H1 (cell line): ENCODE measurements at regions not wholly inside any gene's neighbourhood (a gene's known extent, or its start where the extent isn't known, plus 50 kb on each side); places are given as distances from the start of the nearest gene placed in this dataset.

Experiments used
- CTCF ChIA-PET: fragments of 300-600 bp; sonication (Branson Sonifier 250); formaldehyde crosslinking; loops from one replicate; lab custom pipeline; 2021; ENCODE audit not compliant: partially characterized antibody; lab: Charles Lee
- POLR2A ChIA-PET: fragments of 300-600 bp; sonication (Branson Sonifier 250); formaldehyde crosslinking; loops from one replicate; lab custom pipeline; 2021; ENCODE audit warnings: inconsistent platforms; ENCODE audit not compliant: partially characterized antibody; lab: Charles Lee
- DNase-seq, 2 experiments: peaks; one replicate each; pipeline versions ENCODE4 v3.0.0 to v3.0.0-alpha.2; 2010 to 2022; ENCODE audit warnings: low spot score in 2 of 2, low read depth in 1 of 2, mixed read lengths in 1 of 2
- FAIRE-seq: peaks from 2 replicates; lab custom pipeline; 2011; peaks lifted over from hg19 to GRCh38; lab: Jason Lieb, UNC
- H2AFZ ChIP-seq: 2 replicates; pipeline ENCODE4 v1.8.1; 2012; ENCODE audit warnings: low read length, inconsistent platforms
- H2AK5ac ChIP-seq: 2 replicates; pipeline ENCODE4 v1.6.1; 2013; ENCODE audit warnings: low read depth, low read length
- H2BK120ac ChIP-seq: replicated peaks from 2 replicates; pipeline ENCODE3; 2013; ENCODE audit warnings: low read depth, low read length, inconsistent platforms
- H2BK12ac ChIP-seq: 2 replicates; pipeline ENCODE4 v1.6.1; 2013; ENCODE audit warnings: low read depth, low read length
- H2BK15ac ChIP-seq: 2 replicates; pipeline ENCODE4 v1.6.1; 2013; ENCODE audit warnings: low read length
- H2BK20ac ChIP-seq: 2 replicates; pipeline ENCODE4 v1.6.1; 2013; ENCODE audit warnings: low read length
- H2BK5ac ChIP-seq: 2 replicates; pipeline ENCODE4 v1.6.1; 2013; ENCODE audit warnings: low read depth, low read length
- H3K14ac ChIP-seq: 2 replicates; pipeline ENCODE4 v1.6.1; 2013; ENCODE audit warnings: inconsistent platforms; ENCODE audit not compliant: insufficient read length
- H3K18ac ChIP-seq: 2 replicates; pipeline ENCODE4 v1.6.1; 2013; ENCODE audit warnings: low read length; ENCODE audit errors: extremely low read depth
- H3K23ac ChIP-seq: 2 replicates; pipeline ENCODE4 v1.6.1; 2013; ENCODE audit warnings: inconsistent platforms; ENCODE audit not compliant: insufficient read length
- H3K23me2 ChIP-seq: 2 replicates; pipeline ENCODE4 v1.6.1; 2013; ENCODE audit warnings: low read depth, low read length
- H3K27ac ChIP-seq: 2 replicates; pipeline ENCODE4 v1.6.1; 2011; ENCODE audit warnings: low read depth, low read length, inconsistent platforms
- H3K27me3 ChIP-seq, 4 experiments: replicated peaks in 1 of 4; 1 replicate in 1 of 4; 2 replicates in 3 of 4; pipeline versions ENCODE4 v1.6.1 to v1.8.1; 2011 to 2013; ENCODE audit warnings: low read length in 3 of 4, mild to moderate bottlenecking in 3 of 4, inconsistent platforms in 2 of 4, mixed read lengths in 2 of 4, moderate library complexity in 1 of 4; ENCODE audit not compliant: control insufficient read depth in 3 of 4, insufficient read depth in 3 of 4; ENCODE audit errors: extremely low read depth in 1 of 4
- H3K36me3 ChIP-seq, 4 experiments: 2 replicates each; pipeline versions ENCODE4 v1.6.1 to v1.8.1; 2011 to 2013; ENCODE audit warnings: mild to moderate bottlenecking in 4 of 4, low read length in 3 of 4, moderate library complexity in 2 of 4, control low read depth in 1 of 4, inconsistent platforms in 1 of 4; ENCODE audit not compliant: insufficient read depth in 4 of 4, control insufficient read depth in 2 of 4
- H3K4ac ChIP-seq: replicated peaks from 2 replicates; pipeline ENCODE3; 2013; ENCODE audit warnings: low read length, low read depth, mixed read lengths, inconsistent platforms; ENCODE audit not compliant: insufficient read length
- H3K4me1 ChIP-seq, 4 experiments: replicated peaks in 1 of 4; 1 replicate in 1 of 4; 2 replicates in 3 of 4; pipeline versions ENCODE4 v1.6.1 to v1.8.1; 2011 to 2013; ENCODE audit warnings: low read length in 3 of 4, inconsistent platforms in 2 of 4, mixed read lengths in 1 of 4; ENCODE audit not compliant: insufficient read depth in 4 of 4, control insufficient read depth in 3 of 4
- H3K4me2 ChIP-seq, 2 experiments: 2 replicates each; pipeline versions ENCODE4 v1.6.1 to v1.8.1; 2011 to 2013; ENCODE audit warnings: low read depth in 2 of 2, low read length in 2 of 2, control low read depth in 1 of 2, inconsistent platforms in 1 of 2, mild to moderate bottlenecking in 1 of 2; ENCODE audit not compliant: insufficient read depth in 1 of 2
- H3K4me3 ChIP-seq, 4 experiments: fragments of 200-600, 300-600 bp in 1 of 4; sonication (generic), shearing (Covaris generic), sonication (Bioruptor Twin) in 1 of 4; 2 replicates each; pipeline versions ENCODE4 v1.5.1 to v1.8.1; 2011 to 2016; ENCODE audit warnings: low read length in 4 of 4, low read depth in 3 of 4, control low read depth in 2 of 4, inconsistent platforms in 2 of 4, mild to moderate bottlenecking in 2 of 4, mixed read lengths in 1 of 4, moderate library complexity in 1 of 4; ENCODE audit not compliant: insufficient read depth in 2 of 4; ENCODE audit errors: extremely low read depth in 1 of 4
- H3K56ac ChIP-seq: replicated peaks from 2 replicates; pipeline ENCODE3; 2013; ENCODE audit warnings: low read depth, mild to moderate bottlenecking, mixed read lengths, low read length, inconsistent platforms; ENCODE audit not compliant: insufficient read length
- H3K79me1 ChIP-seq: 2 replicates; pipeline ENCODE4 v1.6.1; 2013; ENCODE audit warnings: low read depth, low read length, control low read depth
- H3K79me2 ChIP-seq, 2 experiments: 2 replicates each; pipeline versions ENCODE4 v1.6.1 to v1.8.1; 2012 to 2013; ENCODE audit warnings: low read length in 2 of 2, mild to moderate bottlenecking in 2 of 2, inconsistent platforms in 1 of 2; ENCODE audit not compliant: insufficient read depth in 2 of 2, control insufficient read depth in 1 of 2
- H3K9ac ChIP-seq, 4 experiments: replicated peaks in 1 of 4; 1 replicate in 1 of 4; 2 replicates in 3 of 4; pipeline versions ENCODE4 v1.6.1 to v1.8.1; 2011 to 2013; ENCODE audit warnings: low read depth in 3 of 4, low read length in 3 of 4, control low read depth in 2 of 4, mild to moderate bottlenecking in 2 of 4, moderate library complexity in 2 of 4, inconsistent platforms in 1 of 4; ENCODE audit errors: extremely low read depth in 1 of 4
- H3K9me3 ChIP-seq, 2 experiments: 2 replicates each; pipeline versions ENCODE4 v1.6.1 to v1.8.1; 2012 to 2013; ENCODE audit warnings: mild to moderate bottlenecking in 2 of 2, moderate library complexity in 2 of 2, control low read depth in 1 of 2, inconsistent platforms in 1 of 2, low read depth in 1 of 2, low read length in 1 of 2, mixed read lengths in 1 of 2; ENCODE audit not compliant: insufficient read depth in 2 of 2
- H4K20me1 ChIP-seq, 2 experiments: replicated peaks in 1 of 2; 2 replicates each; pipeline versions ENCODE3 to v1.8.1; 2011 to 2013; ENCODE audit warnings: inconsistent platforms in 2 of 2, low read length in 2 of 2, mild to moderate bottlenecking in 1 of 2; ENCODE audit not compliant: insufficient read depth in 2 of 2, control insufficient read depth in 1 of 2
- H4K5ac ChIP-seq: 2 replicates; pipeline ENCODE4 v1.6.1; 2013; ENCODE audit warnings: low read length, low read depth, mixed read lengths, inconsistent platforms; ENCODE audit not compliant: insufficient read length
- H4K8ac ChIP-seq: 2 replicates; pipeline ENCODE4 v1.8.0; 2013; ENCODE audit warnings: mild to moderate bottlenecking, moderate library complexity, low read length, inconsistent platforms; ENCODE audit not compliant: insufficient read depth; ENCODE audit errors: extremely low read depth
- H4K91ac ChIP-seq: replicated peaks from 2 replicates; pipeline ENCODE3; 2013; ENCODE audit warnings: low read length, mixed read lengths, inconsistent platforms; ENCODE audit not compliant: insufficient read length
- EP300 ChIP-seq, 2 experiments: IDR thresholded peaks; 1 replicate in 1 of 2; 2 replicates in 1 of 2; pipeline ENCODE4 v1.6.1; 2011 to 2012; ENCODE audit warnings: low read depth in 2 of 2, low read length in 2 of 2, mild to moderate bottlenecking in 2 of 2, borderline replicate concordance in 1 of 2, inconsistent platforms in 1 of 2, moderate library complexity in 1 of 2
- KDM5A ChIP-seq: fragments of 200-600 bp; IDR thresholded peaks from 2 replicates; pipeline ENCODE4 v1.7.1; 2012; ENCODE audit warnings: mild to moderate bottlenecking, low read length, inconsistent platforms, mixed read lengths
- POLR2A ChIP-seq, 2 experiments: IDR thresholded peaks; 1 replicate in 1 of 2; 2 replicates in 1 of 2; pipeline ENCODE4 v1.6.1; 2011; ENCODE audit warnings: low read depth in 2 of 2, low read length in 2 of 2, mild to moderate bottlenecking in 2 of 2; ENCODE audit errors: control extremely low read depth in 1 of 2
- POLR2AphosphoS5 ChIP-seq: IDR thresholded peaks from 2 replicates; pipeline ENCODE4 v1.6.1; 2011; ENCODE audit warnings: low read depth, low read length
- WGBS, 2 experiments: shearing (Covaris generic) in 1 of 2; methylation state at CpG; one replicate each; pipeline versions ENCODE4 v1.1.6 to v1.1.7; 2013 to 2015; ENCODE audit warnings: low lambda C conversion rate in 2 of 2, mixed read lengths in 2 of 2, inconsistent platforms in 1 of 2, low coverage in 1 of 2, missing lambda C conversion rate in 1 of 2; ENCODE audit not compliant: insufficient replicate concordance in 2 of 2, insufficient coverage in 1 of 2, insufficient read length in 1 of 2; ENCODE audit errors: extremely low coverage in 1 of 2, missing lambda C conversion rate in 1 of 2; 5-methylcytosine and 5-hydroxymethylcytosine counted together

- Histone ChIP-seq H3K14ac (no peak overlapping the region), H3K4ac (no peak overlapping the region), H3K56ac (no peak overlapping the region), H3K23ac (no peak overlapping the region), H4K20me1 (no peaks in the 10 kb centered on the region), H2BK12ac (no peak overlapping the region), H2BK5ac (no peak overlapping the region), H2AFZ (no peak overlapping the region), H3K9ac (no peak overlapping the region), H2BK15ac (no peak overlapping the region), H3K36me3 (no peaks in the 10 kb centered on the region), H4K8ac (no peak overlapping the region), H3K27me3 (no peaks in the 10 kb centered on the region), H3K27ac (no peak overlapping the region), H2AK5ac (no peak overlapping the region), H3K79me2 (no peaks in the 10 kb centered on the region), H3K18ac (no peak overlapping the region), H2BK20ac (no peak overlapping the region), H3K4me3 (no peak overlapping the region), H4K91ac (no peak overlapping the region), H3K4me2 (no peak overlapping the region), H4K5ac (no peak overlapping the region), H3K79me1 (no peaks in the 10 kb centered on the region), H3K23me2 (no peaks in the 10 kb centered on the region), H3K4me1 (no peaks in the 10 kb centered on the region), H2BK120ac (no peak overlapping the region), H3K9me3 (no peaks in the 10 kb centered on the region)
- ChIA-PET POLR2A (no interaction called here), CTCF (no interaction called here)
- 96% methylated on average over 3 of the region's 3 CpGs; no CpG with 5 or more reads in 1 of the 2 experiments for WGBS, 2 experiments
- TF ChIP-seq EP300 (IDR thresholded peaks at IDR 0.05; ENCODE audit: borderline replicate concordance in 1 of 2, low read depth in 2 of 2, low read length in 2 of 2): no peak
- TF ChIP-seq POLR2A (IDR thresholded peaks at IDR 0.05; ENCODE audit: control extremely low read depth in 1 of 2, low read depth in 2 of 2, low read length in 2 of 2): no peak
- TF ChIP-seq KDM5A: no peak
- TF ChIP-seq POLR2AphosphoS5: no peak
- FAIRE-seq (no peak), DNase-seq (no peak)
These were observed 1173.8 kb upstream of the TMPRSS15 start for GRCh38 chr21:19577381-19577780.
